Hepatocyte (in vitro differentiated cells): ENCODE measurements at regions not wholly inside any gene's neighbourhood (a gene's known extent, or its start where the extent isn't known, plus 50 kb on each side); places are given as distances from the start of the nearest gene placed in this dataset.

Experiments
- DNase-seq: peaks from one replicate; pipeline ENCODE4 v3.0.0-alpha.2; 2016; ENCODE audit warnings: low spot score
- H2AFZ ChIP-seq: fragments of 200-600 bp; sonication (generic); 2 replicates; pipeline ENCODE4 v1.6.0; 2016; ENCODE audit warnings: antibody characterized with exemption, mild to moderate bottlenecking
- H3K27ac ChIP-seq: fragments of 200-600 bp; sonication (generic); 2 replicates; pipeline ENCODE4 v1.5.1; 2016; ENCODE audit warnings: mild to moderate bottlenecking
- H3K27me3 ChIP-seq: fragments of 200-600 bp; sonication (generic); 2 replicates; pipeline ENCODE4 v1.6.1; 2016
- H3K36me3 ChIP-seq: fragments of 200-600 bp; sonication (generic); replicated peaks from 2 replicates; pipeline ENCODE4 v1.5.1; 2016; ENCODE audit warnings: low read depth; ENCODE audit not compliant: insufficient read depth
- H3K4me1 ChIP-seq: fragments of 200-600 bp; sonication (generic); 2 replicates; pipeline ENCODE4 v1.5.1; 2016; ENCODE audit warnings: mild to moderate bottlenecking, moderate library complexity; ENCODE audit not compliant: insufficient read depth
- H3K4me2 ChIP-seq: fragments of 200-600 bp; sonication (generic); 2 replicates; pipeline ENCODE4 v1.6.0; 2016
- H3K4me3 ChIP-seq: fragments of 200-600 bp; sonication (generic); 2 replicates; pipeline ENCODE4 v1.5.1; 2016; ENCODE audit warnings: mild to moderate bottlenecking
- H3K79me2 ChIP-seq: fragments of 200-600 bp; sonication (generic); 2 replicates; pipeline ENCODE4 v1.6.0; 2017; ENCODE audit warnings: mild to moderate bottlenecking
- H3K9me2 ChIP-seq: fragments of 200-600 bp; sonication (generic); replicated peaks from 2 replicates; pipeline ENCODE4 v1.6.0; 2017; ENCODE audit warnings: mild to moderate bottlenecking; ENCODE audit not compliant: insufficient read depth
- H3K9me3 ChIP-seq: fragments of 200-600 bp; sonication (generic); 2 replicates; pipeline ENCODE4 v1.5.1; 2016; ENCODE audit warnings: low read depth, mild to moderate bottlenecking
- H4K20me1 ChIP-seq: fragments of 200-600 bp; sonication (generic); 2 replicates; pipeline ENCODE4 v1.6.0; 2016; ENCODE audit warnings: mild to moderate bottlenecking; ENCODE audit not compliant: insufficient read depth, poor library complexity, severe bottlenecking
- EZH2 ChIP-seq: fragments of 200-600 bp; sonication (generic); IDR thresholded peaks from 2 replicates; pipeline ENCODE4 v1.6.1; 2016; ENCODE audit warnings: antibody characterized with exemption, mild to moderate bottlenecking, borderline replicate concordance
- EZH2phosphoT487 ChIP-seq: fragments of 200-600 bp; sonication (generic); IDR thresholded peaks from one replicate; pipeline ENCODE4 v1.6.1; 2018; ENCODE audit warnings: antibody characterized with exemption, mild to moderate bottlenecking, low read depth, moderate library complexity; ENCODE audit not compliant: unreplicated experiment, severe bottlenecking
- WGBS: methylation state at CpG from one replicate; pipeline ENCODE4 v1.1.6; 2016; ENCODE audit warnings: low lambda C conversion rate; ENCODE audit errors: missing lambda C conversion rate; 5-methylcytosine and 5-hydroxymethylcytosine counted together
- TF ChIP-seq, protein P1 (sequence below): fragments of 200-600 bp; sonication (generic); IDR thresholded peaks from 2 replicates; pipeline ENCODE4 v1.5.1; 2016; ENCODE audit warnings: antibody characterized with exemption, mild to moderate bottlenecking; ENCODE audit not compliant: poor library complexity

- DNase-seq, result no peak
- no peaks in the 10 kb centered on the region for H3K79me2 ChIP-seq
- H2AFZ ChIP-seq, result no peak overlapping the region
- H3K27ac ChIP-seq, result no peak overlapping the region
- H3K9me3 ChIP-seq, result no peaks in the 10 kb centered on the region
- no peaks in the 10 kb centered on the region for H3K9me2 ChIP-seq
- 79% methylated on average over 2 of the region's 2 CpGs for WGBS
- no peaks in the 10 kb centered on the region for H4K20me1 ChIP-seq
- H3K4me2 ChIP-seq, result no peak overlapping the region
- no peaks in the 10 kb centered on the region for H3K4me1 ChIP-seq
- TF ChIP-seq EZH2phosphoT487, result no peak
- no peak for TF ChIP-seq EZH2
- TF ChIP-seq, protein P1, sequence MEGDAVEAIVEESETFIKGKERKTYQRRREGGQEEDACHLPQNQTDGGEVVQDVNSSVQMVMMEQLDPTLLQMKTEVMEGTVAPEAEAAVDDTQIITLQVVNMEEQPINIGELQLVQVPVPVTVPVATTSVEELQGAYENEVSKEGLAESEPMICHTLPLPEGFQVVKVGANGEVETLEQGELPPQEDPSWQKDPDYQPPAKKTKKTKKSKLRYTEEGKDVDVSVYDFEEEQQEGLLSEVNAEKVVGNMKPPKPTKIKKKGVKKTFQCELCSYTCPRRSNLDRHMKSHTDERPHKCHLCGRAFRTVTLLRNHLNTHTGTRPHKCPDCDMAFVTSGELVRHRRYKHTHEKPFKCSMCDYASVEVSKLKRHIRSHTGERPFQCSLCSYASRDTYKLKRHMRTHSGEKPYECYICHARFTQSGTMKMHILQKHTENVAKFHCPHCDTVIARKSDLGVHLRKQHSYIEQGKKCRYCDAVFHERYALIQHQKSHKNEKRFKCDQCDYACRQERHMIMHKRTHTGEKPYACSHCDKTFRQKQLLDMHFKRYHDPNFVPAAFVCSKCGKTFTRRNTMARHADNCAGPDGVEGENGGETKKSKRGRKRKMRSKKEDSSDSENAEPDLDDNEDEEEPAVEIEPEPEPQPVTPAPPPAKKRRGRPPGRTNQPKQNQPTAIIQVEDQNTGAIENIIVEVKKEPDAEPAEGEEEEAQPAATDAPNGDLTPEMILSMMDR, result no peak
- no peaks in the 10 kb centered on the region for H3K36me3 ChIP-seq
- no peak overlapping the region for H3K4me3 ChIP-seq
- no peaks in the 10 kb centered on the region for H3K27me3 ChIP-seq
These were observed 939.5 kb upstream of the FANCL start for GRCh38 chr2:59180621-59181020.

- H3K27me3 ChIP-seq, result no peaks in the 10 kb centered on the region
- TF ChIP-seq EZH2, result no peak
- TF ChIP-seq, protein P1, result no peak
- TF ChIP-seq EZH2phosphoT487, result no peak
- no peak overlapping the region for H3K4me3 ChIP-seq
- no peaks in the 10 kb centered on the region for H3K79me2 ChIP-seq
- DNase-seq, result no peak
- H2AFZ ChIP-seq, result no peak overlapping the region
- WGBS, result 90% methylated on average over 6 of the region's 6 CpGs
- H4K20me1 ChIP-seq, result no peaks in the 10 kb centered on the region
- no peaks in the 10 kb centered on the region for H3K4me1 ChIP-seq
- no peak overlapping the region for H3K27ac ChIP-seq
- no peaks in the 10 kb centered on the region for H3K9me2 ChIP-seq
- H3K9me3 ChIP-seq, result no peaks in the 10 kb centered on the region
- H3K36me3 ChIP-seq, result no peaks in the 10 kb centered on the region
- no peak overlapping the region for H3K4me2 ChIP-seq
These were observed 939.0 kb upstream of the FANCL start for GRCh38 chr2:59180111-59180510.

GRCh38 chr2:59177748-59178147 is 936.6 kb upstream of the FANCL start:
- Histone ChIP-seq H3K4me2 (no peak overlapping the region), H3K79me2 (no peaks in the 10 kb centered on the region), H3K4me1 (no peaks in the 10 kb centered on the region), H3K4me3 (no peak overlapping the region), H4K20me1 (no peaks in the 10 kb centered on the region), H3K9me3 (no peaks in the 10 kb centered on the region), H2AFZ (no peak overlapping the region), H3K9me2 (no peaks in the 10 kb centered on the region), H3K36me3 (no peaks in the 10 kb centered on the region), H3K27me3 (no peaks in the 10 kb centered on the region), H3K27ac (no peak overlapping the region)
- TF ChIP-seq, protein P1, result no peak
- no peak for TF ChIP-seq EZH2phosphoT487
- TF ChIP-seq EZH2, result no peak
- DNase-seq, result no peak
- 60% methylated on average over 2 of the region's 2 CpGs for WGBS

DNA sequence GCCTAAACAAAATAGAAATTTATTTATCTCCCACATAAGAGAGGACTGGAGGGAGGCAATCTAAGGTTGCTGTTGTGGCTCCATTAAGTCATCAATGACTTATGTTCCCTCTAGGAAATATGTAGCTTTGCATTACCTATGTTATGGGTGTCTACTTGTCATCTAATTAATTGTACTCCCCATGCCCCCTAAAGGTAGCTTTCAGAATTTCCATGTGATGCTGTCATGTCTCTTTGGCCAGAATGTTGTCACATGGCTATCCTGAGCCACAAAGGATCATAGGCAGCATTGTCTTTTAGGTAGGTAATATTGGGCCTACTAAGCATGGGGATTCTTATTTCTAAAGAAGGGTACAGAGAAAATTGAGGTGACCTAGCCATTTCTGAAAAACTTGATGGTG is 935.6 kb upstream of the FANCL start:
- H3K36me3 ChIP-seq, result no peaks in the 10 kb centered on the region
- no peak for TF ChIP-seq EZH2
- TF ChIP-seq, protein P1, result no peak
- no peak for TF ChIP-seq EZH2phosphoT487
- no peak overlapping the region for H3K4me2 ChIP-seq
- DNase-seq, result no peak
- H3K4me3 ChIP-seq, result no peak overlapping the region
- no peaks in the 10 kb centered on the region for H3K4me1 ChIP-seq
- H3K27ac ChIP-seq, result no peak overlapping the region
- H2AFZ ChIP-seq, result no peak overlapping the region
- no peaks in the 10 kb centered on the region for H3K79me2 ChIP-seq
- H4K20me1 ChIP-seq, result no peaks in the 10 kb centered on the region
- no peaks in the 10 kb centered on the region for H3K9me3 ChIP-seq
- H3K27me3 ChIP-seq, result no peaks in the 10 kb centered on the region
- no peaks in the 10 kb centered on the region for H3K9me2 ChIP-seq
